ENCODE measurements at regions not wholly inside any gene's neighbourhood (a gene's known extent, or its start where the extent isn't known, plus 50 kb on each side); places are given as distances from the start of the nearest gene placed in this dataset.

DNA sequence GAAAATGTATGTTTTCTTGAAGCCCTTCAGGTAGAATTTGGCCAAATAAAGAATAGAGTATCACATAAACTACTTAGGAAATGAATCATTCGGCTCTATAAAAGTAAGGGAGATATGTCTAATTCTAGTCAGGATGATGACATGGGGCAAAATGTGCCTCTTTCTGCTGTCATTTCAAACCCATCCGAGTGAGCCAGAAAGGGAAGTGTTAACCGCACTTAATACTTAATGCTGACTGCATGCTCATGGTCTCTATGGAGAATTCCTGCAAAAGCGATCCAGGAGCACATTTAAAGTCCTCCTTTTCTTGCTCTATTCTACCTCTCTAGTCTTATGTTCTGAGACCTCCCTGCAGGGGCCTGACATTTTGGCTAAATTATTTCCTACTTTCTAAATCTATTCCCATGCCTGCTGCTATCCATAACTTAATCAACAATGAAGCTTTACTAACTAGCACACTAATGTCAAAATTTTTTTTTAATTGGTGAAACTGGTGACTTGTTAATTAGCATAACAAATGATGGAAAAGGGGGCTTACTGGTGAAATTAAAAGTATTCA lies 127.4 kb downstream of the CDC42EP3 start:
- no peak overlapping the region for H2BK20ac ChIP-seq (ENCODE audit: low read depth, low read length)
- H3K4me2 ChIP-seq (ENCODE audit: low read depth, low read length) = no peak overlapping the region
- in situ Hi-C loops (cut with MboI; ENCODE audit: low sequenced_read_pairs) = no loop called here
- H4K91ac ChIP-seq (ENCODE audit: insufficient read depth, low read depth, low read length) = no peak overlapping the region
- ChIA-PET POLR2A (ENCODE audit: unreplicated experiment) (no interaction called here), CTCF (no interaction called here)
- WGBS, 2 experiments (ENCODE audit: extremely low coverage in 2 of 2, insufficient read length in 1 of 2) = 80% methylated on average over 1 of the region's 4 CpGs; no CpG with 5 or more reads in 1 of the 2 experiments
- H3K36me3 ChIP-seq (ENCODE audit: control insufficient read depth, insufficient read depth, low read length) = no peaks in the 10 kb centered on the region
- intact Hi-C loops (cut with micrococcal nuclease) = no loop called here
- dilution Hi-C loops (cut with HindIII; ENCODE audit: low sequenced_read_pairs, unreplicated experiment) = no loop called here
- BruUV-seq (replicated peaks) = no TSS peak
- no peak overlapping the region for H4K8ac ChIP-seq (ENCODE audit: low read depth in 2 of 2, low read length in 2 of 2)
- no peaks in the 10 kb centered on the region for H4K20me1 ChIP-seq (ENCODE audit: insufficient read depth, low read length)
- no peak overlapping the region for H3K56ac ChIP-seq (ENCODE audit: extremely low read depth, insufficient read depth, low read length)
- ATAC-seq (ENCODE audit: low read depth) = no peak
- no peaks in the 10 kb centered on the region for H3K79me1 ChIP-seq (ENCODE audit: low read depth in 1 of 2, low read length in 2 of 2)
- H2BK15ac ChIP-seq (ENCODE audit: low read depth, low read length) = no peak overlapping the region
- TF ChIP-seq MAFK (IDR thresholded peaks at IDR 0.05; ENCODE audit: low read depth, low read length) (no peak), CHD1 (IDR thresholded peaks at IDR 0.05; ENCODE audit: low read depth, low read length) (no peak), SMC3 (IDR thresholded peaks at IDR 0.05; ENCODE audit: low read depth, low read length) (no peak), USF2 (IDR thresholded peaks at IDR 0.05; ENCODE audit: low read depth, low read length) (no peak), NFE2L2 (IDR thresholded peaks at IDR 0.05; ENCODE audit: low read depth, low read length) (no peak), RCOR1 (IDR thresholded peaks at IDR 0.05; ENCODE audit: insufficient replicate concordance, low read length) (no peak)
- no peak overlapping the region for H3K27ac ChIP-seq (ENCODE audit: insufficient read depth, low read length)
- H3K4me3 ChIP-seq (ENCODE audit: insufficient read depth, low read depth, low read length) = no peak overlapping the region
- H3K9me1 ChIP-seq (ENCODE audit: insufficient read depth, low read length) = no peaks in the 10 kb centered on the region
- no peak for DNase-seq
- H3K23ac ChIP-seq (ENCODE audit: low read depth, low read length) = no peak overlapping the region
- H3K9me3 ChIP-seq (ENCODE audit: control insufficient read depth, insufficient read depth, low read length) = no peaks in the 10 kb centered on the region
- no peak overlapping the region for H2BK120ac ChIP-seq (ENCODE audit: low read depth, low read length)
- H2BK5ac ChIP-seq (ENCODE audit: low read depth, low read length, poor library complexity, severe bottlenecking) = no peak overlapping the region
- H2AK9ac ChIP-seq (replicated peaks; ENCODE audit: low read depth, low read length, poor library complexity) = no peak overlapping the region
- no peak overlapping the region for H3K9ac ChIP-seq (ENCODE audit: low read depth, low read length)
- no peak overlapping the region for H2AFZ ChIP-seq (replicated peaks; ENCODE audit: low read length, poor library complexity)
- H4K5ac ChIP-seq (ENCODE audit: low read depth, low read length) = no peak overlapping the region
- no peaks in the 10 kb centered on the region for H3K4me1 ChIP-seq (ENCODE audit: control insufficient read depth, insufficient read depth, low read length)
- no peak overlapping the region for H3K14ac ChIP-seq (replicated peaks; ENCODE audit: low read depth, low read length)
- H3K27me3 ChIP-seq (ENCODE audit: control insufficient read depth, insufficient read depth, low read length) = no peaks in the 10 kb centered on the region
- no peak overlapping the region for H3K18ac ChIP-seq (ENCODE audit: low read depth, low read length)
- no peak overlapping the region for H3K4ac ChIP-seq (ENCODE audit: low read depth, low read length)
- H2AK5ac ChIP-seq (ENCODE audit: low read depth, low read length) = no peak overlapping the region

Measured in IMR-90 (cell line).